A549 (cell line): ENCODE measurements at regions not wholly inside any gene's neighbourhood (a gene's known extent, or its start where the extent isn't known, plus 50 kb on each side); places are given as distances from the start of the nearest gene placed in this dataset.

ENCODE experiments used
- ATAC-seq, 2 experiments: fragments of 200-7000 bp in 1 of 2; fragments of >200 bp in 1 of 2; cut with Nextera tagmentation in 1 of 2; cut with Tn5 transposase in 1 of 2; 3 replicates each; pipeline versions ENCODE4 v1.8.0 to v1.9.1; 2018 to 2020; ENCODE audit warnings: mild to moderate bottlenecking in 1 of 2, moderate library complexity in 1 of 2
- CTCF ChIA-PET: fragments of 300-600 bp; sonication (Branson Sonifier 250); formaldehyde crosslinking; extraction: SDS; loops from one replicate; lab custom pipeline; 2021; ENCODE audit warnings: antibody characterized with exemption, inconsistent platforms; lab: Yijun Ruan, JAX
- POLR2A ChIA-PET: fragments of 350-600 bp; formaldehyde crosslinking; extraction: SDS; loops from one replicate; lab custom pipeline; 2021; ENCODE audit warnings: antibody characterized with exemption, inconsistent platforms; lab: Yijun Ruan, JAX
- DNase-seq, 2 experiments: peaks; one replicate each; pipeline versions ENCODE4 v3.0.0 to v3.0.0-alpha.2; 2011 to 2016; ENCODE audit warnings: low read depth in 1 of 2, low spot score in 1 of 2
- FAIRE-seq: peaks from 2 replicates; lab custom pipeline; 2011; peaks lifted over from hg19 to GRCh38; lab: Jason Lieb, UNC
- H3K27ac ChIP-seq, 2 experiments: fragments of >200 bp; sonication (Bioruptor Twin); formaldehyde crosslinking; 3 replicates each; pipeline ENCODE4 v1.5.1; 2016 to 2017
- H3K4me1 ChIP-seq: fragments of >200 bp; sonication (Bioruptor Twin); formaldehyde crosslinking; 3 replicates; pipeline ENCODE4 v1.6.1; 2016
- H3K4me2 ChIP-seq: fragments of >200 bp; sonication (Bioruptor Twin); formaldehyde crosslinking; 3 replicates; pipeline ENCODE4 v1.6.1; 2016
- H3K4me3 ChIP-seq: fragments of >200 bp; sonication (Bioruptor Twin); formaldehyde crosslinking; 3 replicates; pipeline ENCODE4 v1.5.1; 2016
- H3K9me3 ChIP-seq: fragments of >200 bp; sonication (Bioruptor Twin); formaldehyde crosslinking; 3 replicates; pipeline ENCODE4 v1.6.1; 2016
- BHLHE40 ChIP-seq: IDR thresholded peaks from 2 replicates; pipeline ENCODE4 v1.6.1; 2012; ENCODE audit warnings: low read depth, low read length, inconsistent platforms
- EHMT2 ChIP-seq: fragments of 200-600 bp; sonication (generic); IDR thresholded peaks from 2 replicates; pipeline ENCODE4 v1.6.1; 2016; ENCODE audit warnings: antibody characterized with exemption, low read depth, mild to moderate bottlenecking, moderate library complexity
- ESRRA ChIP-seq: fragments of 150-350 bp; IDR thresholded peaks from 2 replicates; pipeline ENCODE4 v1.6.1; 2014; ENCODE audit warnings: mild to moderate bottlenecking, low read length, borderline replicate concordance
- FOSL2 ChIP-seq, 2 experiments: fragments of 450-650 bp in 1 of 2; fragments of >200 bp in 1 of 2; sonication (Bioruptor Twin) in 1 of 2; formaldehyde crosslinking; IDR thresholded peaks; 2 replicates each; pipeline versions ENCODE4 v1.5.0 to v1.6.1; 2016 to 2020; ENCODE audit warnings: mild to moderate bottlenecking in 1 of 2, moderate library complexity in 1 of 2
- GATA3 ChIP-seq: IDR thresholded peaks from 2 replicates; pipeline ENCODE4 v1.6.1; 2012; ENCODE audit warnings: borderline replicate concordance
- HOXA7 ChIP-seq: fragments of 250-450 bp; sonication (Bioruptor Pico); IDR thresholded peaks from 2 replicates; pipeline ENCODE4 v1.5.0; 2020; ENCODE audit warnings: mild to moderate bottlenecking, moderate library complexity
- HOXB5 ChIP-seq: fragments of 250-450 bp; sonication (Bioruptor Pico); IDR thresholded peaks from 2 replicates; pipeline ENCODE4 v1.5.0; 2020; ENCODE audit warnings: mild to moderate bottlenecking, moderate library complexity
- KDM1A ChIP-seq: fragments of 200-600 bp; sonication (generic); IDR thresholded peaks from 2 replicates; pipeline ENCODE4 v1.6.1; 2016; ENCODE audit warnings: low read depth, mild to moderate bottlenecking
- MAFK ChIP-seq: fragments of 450-650 bp; IDR thresholded peaks from 2 replicates; pipeline ENCODE4 v1.6.1; 2014; ENCODE audit not compliant: partially characterized antibody
- NR3C1 ChIP-seq: fragments of >200 bp; sonication (Bioruptor Twin); formaldehyde crosslinking; IDR thresholded peaks from 3 replicates; pipeline ENCODE4 v1.6.1; 2017
- SREBF2 ChIP-seq: fragments of 450-650 bp; IDR thresholded peaks from 2 replicates; pipeline ENCODE4 v1.6.1; 2014; ENCODE audit warnings: mild to moderate bottlenecking, moderate library complexity
- ZC3H11A ChIP-seq: fragments of 450-650 bp; IDR thresholded peaks from 2 replicates; pipeline ENCODE4 v1.6.1; 2014; ENCODE audit warnings: antibody characterized with exemption, mild to moderate bottlenecking
- ZSCAN20 ChIP-seq: fragments of 250-450 bp; sonication (Bioruptor Pico); IDR thresholded peaks from 2 replicates; pipeline ENCODE4 v1.8.0; 2022; ENCODE audit warnings: mild to moderate bottlenecking, moderate library complexity
- WGBS: methylation state at CpG from one replicate; pipeline ENCODE4 v1.1.6; 2017; ENCODE audit errors: missing lambda C conversion rate; 5-methylcytosine and 5-hydroxymethylcytosine counted together
- TF ChIP-seq, protein P1 (sequence below): fragments of >200 bp; sonication (Bioruptor Twin); formaldehyde crosslinking; IDR thresholded peaks from 3 replicates; pipeline ENCODE4 v1.5.1; 2016
- TF ChIP-seq, protein P2 (sequence below): fragments of 150-350 bp; IDR thresholded peaks from 2 replicates; pipeline ENCODE4 v1.6.1; 2014; ENCODE audit warnings: low read depth, mild to moderate bottlenecking, low read length
- TF ChIP-seq, protein P3 (sequence below): fragments of >200 bp; sonication (Bioruptor Twin); formaldehyde crosslinking; IDR thresholded peaks from 3 replicates; pipeline ENCODE4 v1.6.1; 2016

DNA sequence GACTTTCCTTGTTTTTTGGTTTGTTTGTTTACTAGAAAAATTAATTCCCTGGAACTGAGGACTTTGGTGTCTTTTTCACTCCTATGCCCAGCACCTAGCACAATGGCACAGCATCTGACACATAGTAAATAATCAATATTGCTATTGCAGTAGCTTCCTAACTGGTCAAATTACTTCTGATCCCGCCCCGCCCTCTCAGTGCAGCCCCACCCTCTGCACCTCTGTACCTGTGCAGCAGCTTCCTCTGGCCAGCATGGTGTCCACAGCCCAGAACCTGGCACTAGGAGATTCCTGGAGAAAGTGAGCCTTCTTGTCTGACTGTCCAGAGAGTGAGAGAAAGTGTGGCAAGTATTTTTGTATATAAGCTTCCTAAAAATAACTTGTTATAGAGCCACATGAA, 343.2 kb downstream of the ZNF608 start:
- ATAC-seq (no peak), DNase-seq (no peak)
- no peak overlapping the region for H3K27ac ChIP-seq

DNA sequence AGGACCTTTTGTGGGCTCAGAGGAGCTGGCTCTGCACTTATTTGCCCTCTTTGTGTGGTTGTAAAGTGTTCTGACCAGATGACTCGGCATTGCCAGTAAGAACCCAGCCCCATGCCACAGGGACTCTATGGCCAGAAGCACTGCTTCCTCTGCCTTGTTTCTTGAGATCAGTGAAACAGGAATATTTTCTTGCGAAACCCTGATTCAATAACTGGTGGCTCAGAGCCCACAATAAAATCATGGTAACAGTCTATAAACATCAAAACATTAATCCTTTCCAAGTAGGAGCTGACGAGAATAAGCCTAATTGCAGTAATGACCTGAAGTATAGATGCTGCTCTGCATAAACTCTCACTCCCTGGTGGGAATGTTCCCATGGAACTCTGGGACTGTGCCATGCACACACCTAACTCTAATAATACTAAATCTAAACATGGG, 344.3 kb downstream of the ZNF608 start:
- peak in 1 of 2 experiments; percentile 26 for DNase-seq
- no peaks in the 10 kb centered on the region for H3K4me1 ChIP-seq
- 0 out of 6 replicates have a peak overlapping the region, but pooled peaks of 1 of the 2 experiments have one; percentile 15 for H3K27ac ChIP-seq
- H3K9me3 ChIP-seq, result no peaks in the 10 kb centered on the region
- no peak for FAIRE-seq
- ChIA-PET POLR2A (interaction anchor here (0.7 kb wide), 1 partner anchor 12 kb away, joined by 5 read pairs; no protein-coding TSS in a partner anchor), CTCF (no interaction called here)
- ATAC-seq, result peak in 1 of 2 experiments; percentile 43; a peak in 2 of 6 replicates
- WGBS, result 61% methylated on average over 3 of the region's 3 CpGs
- H3K4me3 ChIP-seq, result no peak overlapping the region
- no peak overlapping the region for H3K4me2 ChIP-seq
- TF ChIP-seq FOSL2 (IDR thresholded peaks at IDR 0.05), result no peak
- no peak for TF ChIP-seq FOSL2 (CRISPR knock-in tag; IDR thresholded peaks at IDR 0.05)
- TF ChIP-seq MAFK, result peak; percentile 28

More for the DNA sequence above, 343.2 kb downstream of the ZNF608 start:
- no peak overlapping the region for H3K4me3 ChIP-seq
- POLR2A ChIA-PET, result no interaction called here
- TF ChIP-seq, protein P1, sequence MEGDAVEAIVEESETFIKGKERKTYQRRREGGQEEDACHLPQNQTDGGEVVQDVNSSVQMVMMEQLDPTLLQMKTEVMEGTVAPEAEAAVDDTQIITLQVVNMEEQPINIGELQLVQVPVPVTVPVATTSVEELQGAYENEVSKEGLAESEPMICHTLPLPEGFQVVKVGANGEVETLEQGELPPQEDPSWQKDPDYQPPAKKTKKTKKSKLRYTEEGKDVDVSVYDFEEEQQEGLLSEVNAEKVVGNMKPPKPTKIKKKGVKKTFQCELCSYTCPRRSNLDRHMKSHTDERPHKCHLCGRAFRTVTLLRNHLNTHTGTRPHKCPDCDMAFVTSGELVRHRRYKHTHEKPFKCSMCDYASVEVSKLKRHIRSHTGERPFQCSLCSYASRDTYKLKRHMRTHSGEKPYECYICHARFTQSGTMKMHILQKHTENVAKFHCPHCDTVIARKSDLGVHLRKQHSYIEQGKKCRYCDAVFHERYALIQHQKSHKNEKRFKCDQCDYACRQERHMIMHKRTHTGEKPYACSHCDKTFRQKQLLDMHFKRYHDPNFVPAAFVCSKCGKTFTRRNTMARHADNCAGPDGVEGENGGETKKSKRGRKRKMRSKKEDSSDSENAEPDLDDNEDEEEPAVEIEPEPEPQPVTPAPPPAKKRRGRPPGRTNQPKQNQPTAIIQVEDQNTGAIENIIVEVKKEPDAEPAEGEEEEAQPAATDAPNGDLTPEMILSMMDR, result no peak
- TF ChIP-seq EHMT2, result no peak
- no peak for TF ChIP-seq SREBF2
- no peak for TF ChIP-seq HOXB5 (CRISPR knock-in tag)
- no peak for TF ChIP-seq KDM1A
- TF ChIP-seq NR3C1, result no peak
- no peak for TF ChIP-seq HOXA7 (CRISPR knock-in tag)
- TF ChIP-seq GATA3, result no peak
- no peak for TF ChIP-seq ESRRA
- TF ChIP-seq, all 56 proteins: peak for 0
- no peak overlapping the region for H3K4me2 ChIP-seq
- H3K9me3 ChIP-seq, result no peaks in the 10 kb centered on the region
- WGBS, result 81% methylated on average over 2 of the region's 2 CpGs
- FAIRE-seq, result no peak
- no peaks in the 10 kb centered on the region for H3K4me1 ChIP-seq
- CTCF ChIA-PET, result no interaction called here

DNA sequence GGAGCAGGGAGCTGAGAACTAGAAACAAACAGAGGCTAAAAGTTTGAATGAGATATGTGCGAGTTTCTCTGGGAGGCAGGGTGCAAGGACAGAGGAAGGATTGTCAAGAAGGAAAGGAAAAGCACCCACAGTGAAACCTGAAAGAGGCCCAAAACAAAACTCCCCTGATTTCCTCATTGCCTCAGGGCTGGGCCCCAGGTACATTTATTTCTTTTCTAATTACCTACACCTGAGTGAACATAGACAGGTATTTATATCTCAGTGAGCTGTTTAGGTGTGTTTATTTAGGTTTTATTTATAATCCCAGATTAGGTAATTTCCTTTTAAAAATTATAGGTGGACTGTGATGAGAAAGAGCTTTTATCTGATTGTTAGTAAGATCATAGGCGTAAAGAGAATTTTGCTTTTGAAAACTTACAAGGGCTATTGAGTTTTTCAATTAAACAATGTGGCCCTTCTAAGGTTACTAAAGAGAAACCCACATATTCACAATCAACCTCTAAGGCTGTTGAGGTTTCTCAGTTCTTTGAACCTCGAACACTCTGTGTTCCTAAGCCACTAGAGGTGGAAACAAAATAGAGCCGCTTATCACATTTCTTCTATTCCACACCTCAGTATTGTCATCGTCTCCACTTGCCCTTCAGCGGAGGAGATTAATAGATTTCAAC, 344.8 kb downstream of the ZNF608 start:
- no peak for FAIRE-seq
- TF ChIP-seq, protein P2, sequence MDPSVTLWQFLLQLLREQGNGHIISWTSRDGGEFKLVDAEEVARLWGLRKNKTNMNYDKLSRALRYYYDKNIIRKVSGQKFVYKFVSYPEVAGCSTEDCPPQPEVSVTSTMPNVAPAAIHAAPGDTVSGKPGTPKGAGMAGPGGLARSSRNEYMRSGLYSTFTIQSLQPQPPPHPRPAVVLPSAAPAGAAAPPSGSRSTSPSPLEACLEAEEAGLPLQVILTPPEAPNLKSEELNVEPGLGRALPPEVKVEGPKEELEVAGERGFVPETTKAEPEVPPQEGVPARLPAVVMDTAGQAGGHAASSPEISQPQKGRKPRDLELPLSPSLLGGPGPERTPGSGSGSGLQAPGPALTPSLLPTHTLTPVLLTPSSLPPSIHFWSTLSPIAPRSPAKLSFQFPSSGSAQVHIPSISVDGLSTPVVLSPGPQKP, result no peak
- no peak for TF ChIP-seq BHLHE40
- TF ChIP-seq ZSCAN20 (CRISPR knock-in tag), result no peak
- TF ChIP-seq, protein P3, sequence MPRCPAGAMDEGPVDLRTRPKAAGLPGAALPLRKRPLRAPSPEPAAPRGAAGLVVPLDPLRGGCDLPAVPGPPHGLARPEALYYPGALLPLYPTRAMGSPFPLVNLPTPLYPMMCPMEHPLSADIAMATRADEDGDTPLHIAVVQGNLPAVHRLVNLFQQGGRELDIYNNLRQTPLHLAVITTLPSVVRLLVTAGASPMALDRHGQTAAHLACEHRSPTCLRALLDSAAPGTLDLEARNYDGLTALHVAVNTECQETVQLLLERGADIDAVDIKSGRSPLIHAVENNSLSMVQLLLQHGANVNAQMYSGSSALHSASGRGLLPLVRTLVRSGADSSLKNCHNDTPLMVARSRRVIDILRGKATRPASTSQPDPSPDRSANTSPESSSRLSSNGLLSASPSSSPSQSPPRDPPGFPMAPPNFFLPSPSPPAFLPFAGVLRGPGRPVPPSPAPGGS, result no peak
- TF ChIP-seq ZC3H11A, result no peak
- TF ChIP-seq, all 56 proteins: peak for 0
- Histone ChIP-seq H3K4me1 (no peaks in the 10 kb centered on the region), H3K9me3 (no peaks in the 10 kb centered on the region), H3K4me3 (no peak overlapping the region), H3K4me2 (no peak overlapping the region), H3K27ac (0 out of 6 replicates have a peak overlapping the region, but pooled peaks of 1 of the 2 experiments have one; percentile 15)
- WGBS, result 85% methylated on average over 6 of the region's 6 CpGs
- no peak for ATAC-seq
- DNase-seq, result no peak
- ChIA-PET CTCF (no interaction called here), POLR2A (no interaction called here)
